NCI-H2196 (cell line): ENCODE measurements at regions not wholly inside any gene's neighbourhood (a gene's known extent, or its start where the extent isn't known, plus 50 kb on each side); places are given as distances from the start of the nearest gene placed in this dataset.
"Not testable (repeated sequence)": the region's sequence is repeated elsewhere in the genome, so short reads cannot be mapped to it uniquely, and the experiment has no call there.

Source experiments
- DNase-seq: peaks from one replicate; lab custom pipeline; 2025; ENCODE audit not compliant: unreplicated experiment; lab: John Stamatoyannopoulos, UW

DNA sequence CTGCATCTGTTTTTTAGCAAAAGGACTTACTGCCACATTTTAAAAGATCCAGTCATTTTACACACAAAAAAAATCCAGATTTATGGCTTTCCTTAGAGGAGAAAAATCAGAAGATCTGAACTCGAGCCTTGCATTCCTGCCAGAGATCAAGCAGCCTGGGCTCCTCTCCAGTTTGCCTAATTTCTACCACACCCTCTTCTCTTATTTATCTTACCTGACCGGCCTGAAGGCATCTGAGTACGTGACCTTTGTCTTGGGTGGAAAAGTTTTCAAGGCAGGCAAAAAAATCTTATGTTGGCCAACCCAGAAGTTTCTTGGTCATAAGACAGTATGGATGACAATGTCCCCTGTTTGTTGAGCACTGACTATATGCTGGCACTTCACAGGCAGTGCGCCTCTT, 60.3 kb downstream of the CHRD start:
- no peak for DNase-seq

DNA sequence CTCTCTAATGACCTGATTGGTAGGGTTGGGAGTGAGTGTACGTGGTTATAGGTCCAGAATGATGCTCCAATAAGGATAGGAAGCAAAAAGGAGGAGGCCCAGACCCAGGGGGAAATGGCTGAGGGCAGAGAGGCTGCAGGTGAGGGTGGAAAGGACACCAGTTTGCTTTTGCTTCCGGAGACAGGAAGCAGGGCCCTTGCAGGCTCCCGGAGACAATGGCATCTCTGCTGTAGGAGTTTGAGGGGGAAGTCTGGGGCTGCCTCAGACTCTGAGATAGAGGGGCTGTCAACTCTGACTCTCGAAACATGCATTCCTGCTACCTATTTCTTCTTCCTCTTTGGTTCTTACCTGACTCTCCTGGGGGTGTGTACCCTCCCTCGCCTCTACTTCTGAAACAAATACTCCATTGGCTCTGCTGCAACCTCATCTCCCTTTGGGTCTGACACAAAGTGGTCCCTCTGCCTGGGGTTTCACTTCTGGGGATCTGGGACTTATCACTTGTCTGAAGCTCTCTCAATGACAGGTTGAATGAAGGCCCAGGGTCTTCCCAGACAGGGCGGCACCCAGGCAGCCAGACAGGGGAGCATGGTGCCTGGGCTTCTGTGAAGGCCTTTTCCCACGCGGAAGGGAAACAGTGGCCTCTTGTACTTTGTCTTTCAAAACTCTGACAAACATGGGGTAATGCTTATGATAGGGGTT, 61.5 kb downstream of the CHRD start:
- DNase-seq = no peak

DNA sequence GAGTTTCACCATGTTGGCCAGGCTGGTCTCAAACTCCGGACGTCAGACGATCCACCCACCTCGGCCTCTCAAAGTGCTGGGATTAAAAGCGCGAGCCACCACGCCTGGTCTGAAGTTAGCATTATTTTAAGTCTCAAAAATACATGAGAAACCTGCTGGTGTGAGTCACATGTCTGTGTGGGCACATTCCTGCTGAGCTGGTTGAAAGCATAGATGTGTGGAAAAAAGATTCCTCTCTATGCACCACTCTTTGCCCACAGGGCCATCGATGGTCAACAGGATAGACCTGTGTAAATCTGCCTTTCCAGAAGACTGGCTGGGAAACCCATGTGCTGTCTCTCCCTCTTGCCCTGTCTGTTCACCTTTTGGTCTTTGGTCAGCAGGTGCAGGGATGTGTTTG, 63.5 kb downstream of the CHRD start:
- no peak for DNase-seq

DNA sequence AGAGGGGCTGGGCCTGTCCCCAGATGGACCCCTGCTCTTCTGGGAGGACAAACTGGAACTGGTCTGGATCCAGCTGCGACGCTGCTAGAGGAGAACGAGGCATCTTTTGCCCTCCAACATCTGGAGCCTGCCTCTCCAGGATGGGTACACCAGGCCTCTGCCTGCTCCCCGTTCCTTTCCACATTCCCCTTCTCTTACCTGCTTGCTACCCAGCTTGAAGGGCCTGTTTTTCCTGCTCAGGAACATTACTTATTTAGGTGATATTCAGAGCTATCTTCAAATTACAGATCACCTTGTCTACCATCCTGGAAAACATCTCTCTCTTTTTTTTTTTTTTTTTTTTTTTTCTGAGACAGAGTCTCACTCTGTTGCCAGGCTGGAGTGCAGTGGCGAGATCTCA, 64.0 kb downstream of the CHRD start:
- DNase-seq = no peak

DNA sequence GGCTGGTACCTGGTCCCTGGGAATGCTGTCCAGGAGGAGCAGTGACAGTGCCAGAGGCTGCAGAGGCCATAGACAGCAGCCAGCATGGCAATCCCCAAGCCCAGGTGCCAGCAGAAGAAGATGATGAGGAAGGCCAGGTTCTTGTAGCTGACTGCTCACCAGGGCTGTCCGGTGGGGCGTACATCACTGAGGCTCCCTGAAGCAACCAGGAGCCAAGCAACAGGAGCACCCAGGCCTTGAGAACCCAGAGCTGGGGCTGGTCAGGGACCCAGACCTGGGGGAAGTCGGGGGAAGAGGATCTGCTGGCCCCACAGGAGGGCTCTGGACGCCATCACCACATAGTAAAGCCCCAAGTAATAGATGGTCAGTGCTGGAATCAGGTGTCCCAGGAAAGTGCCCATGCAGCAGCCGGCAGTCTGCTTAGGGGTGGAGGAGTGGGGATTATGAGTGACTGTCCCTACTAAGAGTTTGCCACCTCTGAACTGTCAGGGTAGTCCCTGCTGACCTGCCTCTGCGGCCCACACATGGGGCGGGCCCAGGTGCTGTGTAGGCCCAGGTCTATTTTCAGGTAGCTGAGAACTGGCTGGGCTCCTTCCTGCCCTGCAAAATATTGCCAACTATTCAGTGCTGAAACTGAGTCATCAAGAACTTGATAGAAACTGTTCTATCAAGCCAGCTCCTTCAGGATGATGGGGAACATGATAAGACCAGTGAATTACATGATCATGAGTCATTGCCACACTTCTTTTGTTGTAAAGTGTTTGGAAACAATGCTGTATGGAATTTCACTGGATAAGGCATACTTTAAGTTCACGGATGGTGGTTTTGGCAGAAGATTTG, 68.7 kb downstream of the CHRD start:
- DNase-seq = peak; percentile 71

DNA sequence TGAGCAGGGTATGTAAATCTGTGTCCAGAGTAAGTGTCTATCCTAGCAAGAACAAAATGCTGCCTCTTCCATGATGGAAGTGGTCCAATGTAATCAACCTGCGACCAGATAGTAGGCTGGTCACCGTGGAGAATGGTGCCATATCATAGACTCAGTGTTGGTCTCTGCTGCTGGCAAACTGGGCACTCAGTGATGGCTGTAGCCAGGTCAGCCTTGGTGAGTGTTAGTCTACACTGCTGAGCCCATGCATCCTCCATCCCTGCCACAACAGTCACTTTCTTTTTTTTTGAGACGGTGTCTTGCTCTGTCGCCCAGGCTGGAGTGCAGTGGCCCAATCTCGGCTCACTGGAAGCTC, 69.3 kb downstream of the CHRD start:
- DNase-seq = no peak

DNA sequence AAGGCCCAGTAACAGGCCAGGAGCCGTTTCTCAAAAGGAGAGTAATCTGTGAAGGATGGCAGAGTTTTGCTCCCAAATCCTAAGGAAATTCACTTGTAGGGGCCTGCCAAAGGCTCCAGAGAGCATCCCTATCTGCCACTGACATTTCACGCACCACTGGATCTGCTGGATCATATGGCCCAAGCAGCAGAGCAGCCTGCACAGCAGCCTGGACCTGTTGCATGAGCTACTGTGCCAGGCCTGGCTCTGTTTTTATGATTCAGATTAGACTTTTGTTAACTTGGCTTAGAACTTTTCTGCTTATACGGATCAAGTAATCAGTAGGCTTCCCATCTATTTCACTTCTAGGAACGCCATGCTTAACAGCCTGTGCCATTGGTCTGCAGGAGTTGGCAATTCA, 70.7 kb downstream of the CHRD start:
- no peak for DNase-seq

DNA sequence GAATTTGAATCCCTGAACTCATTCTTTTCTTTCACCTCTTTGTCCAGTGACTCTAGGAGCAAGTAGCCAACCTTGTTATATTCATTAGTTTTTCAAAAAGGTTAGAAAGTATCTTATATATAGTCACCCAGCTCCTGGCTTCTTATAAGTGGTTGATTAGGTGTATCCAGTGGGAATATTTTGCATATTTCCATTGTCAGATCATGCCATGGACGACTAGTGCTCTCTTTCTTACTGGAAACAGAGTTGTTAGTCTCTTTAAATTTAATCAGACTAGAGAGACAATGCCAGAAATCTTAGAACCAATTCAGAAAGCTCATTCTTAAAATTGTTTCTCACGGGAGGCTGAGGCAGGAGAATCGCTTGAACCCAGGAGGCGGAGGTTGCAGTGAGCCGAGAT, 73.4 kb downstream of the CHRD start:
- no peak for DNase-seq

DNA sequence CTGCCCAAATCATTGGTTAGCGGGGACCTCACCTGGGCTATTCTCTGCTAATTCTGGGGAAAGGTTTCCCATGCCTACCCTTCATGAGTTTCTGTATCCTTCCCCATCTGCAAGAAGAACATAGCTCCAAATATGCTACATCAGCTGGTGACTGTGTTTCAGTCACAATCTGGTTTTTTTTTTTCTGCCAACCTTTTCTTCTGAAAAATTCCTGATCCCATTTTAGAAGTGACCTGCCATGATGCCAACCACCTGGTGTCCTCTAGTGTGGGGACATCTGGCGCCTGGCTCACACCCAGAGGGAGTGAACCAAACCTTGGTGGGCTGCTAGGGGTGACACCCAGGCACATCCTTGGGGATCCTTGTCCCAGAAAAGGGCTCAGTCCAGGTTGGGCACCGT, 76.1 kb downstream of the CHRD start:
- no peak for DNase-seq

DNA sequence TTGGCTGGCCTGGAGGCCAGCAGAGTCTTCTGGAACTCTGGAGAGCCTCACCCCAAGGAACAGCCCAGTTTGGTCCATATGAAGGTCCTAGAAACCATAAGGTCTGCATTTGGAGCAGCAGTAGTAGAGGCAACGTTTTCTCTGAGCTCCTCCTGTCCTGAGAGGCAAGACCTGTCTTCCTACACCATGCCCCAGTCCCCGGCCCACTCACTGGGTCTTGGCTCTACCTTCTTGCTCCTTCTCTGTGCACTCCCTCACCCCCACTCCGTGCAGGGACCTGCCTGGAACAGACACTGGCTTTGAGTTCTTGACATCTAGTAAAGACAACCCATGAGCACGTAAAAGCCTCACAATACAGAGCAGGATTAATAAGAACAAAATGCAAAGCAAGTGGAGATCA, 76.6 kb downstream of the CHRD start:
- no peak for DNase-seq

DNA sequence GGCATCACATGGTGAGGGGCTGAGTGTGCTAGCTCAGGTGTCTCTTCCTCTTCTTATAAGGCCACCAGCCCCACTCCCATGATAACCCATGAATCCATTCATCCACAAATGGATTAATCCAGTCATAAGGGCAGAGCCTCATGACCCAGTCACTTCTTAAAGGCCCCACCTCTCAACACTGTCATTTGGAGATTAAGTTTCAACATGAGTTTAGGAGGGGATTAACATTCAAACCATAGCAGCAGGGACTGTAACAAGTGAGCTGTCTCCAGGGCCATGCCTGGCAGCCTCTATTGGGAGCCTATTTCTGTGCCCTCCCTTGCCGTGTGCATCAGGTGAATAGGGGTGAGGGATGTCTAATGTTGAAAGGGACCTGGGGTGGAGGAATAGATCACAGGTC, 77.5 kb downstream of the CHRD start:
- no peak for DNase-seq

DNA sequence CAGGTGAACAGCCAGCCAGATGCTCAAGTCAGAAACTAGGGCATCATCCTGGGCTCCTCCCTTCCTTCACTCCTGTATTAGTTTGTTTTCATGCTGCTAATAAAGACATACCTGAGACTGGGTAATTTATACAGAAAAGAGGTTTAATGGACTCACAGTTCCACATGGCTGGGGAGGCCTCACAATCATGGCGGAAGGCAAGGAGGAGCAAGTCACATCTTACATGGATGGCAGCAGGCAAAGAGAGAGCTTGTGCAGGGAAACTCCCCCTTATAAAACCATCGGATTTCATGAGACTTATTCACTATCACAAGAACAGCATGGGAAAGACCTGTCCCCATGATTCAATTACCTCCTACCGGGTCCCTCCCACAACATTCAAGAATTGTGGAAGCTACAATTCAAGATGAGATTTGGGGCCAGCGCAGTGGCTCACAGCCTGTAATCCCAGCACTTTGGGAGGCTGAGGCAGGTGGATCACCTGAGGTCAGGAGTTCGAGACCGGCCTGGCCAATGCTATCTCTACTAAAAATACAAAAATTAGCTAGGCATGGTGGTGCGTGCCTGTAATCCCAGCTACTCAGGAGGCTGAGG, 78.0 kb downstream of the CHRD start:
- not testable (repeated sequence) for DNase-seq

DNA sequence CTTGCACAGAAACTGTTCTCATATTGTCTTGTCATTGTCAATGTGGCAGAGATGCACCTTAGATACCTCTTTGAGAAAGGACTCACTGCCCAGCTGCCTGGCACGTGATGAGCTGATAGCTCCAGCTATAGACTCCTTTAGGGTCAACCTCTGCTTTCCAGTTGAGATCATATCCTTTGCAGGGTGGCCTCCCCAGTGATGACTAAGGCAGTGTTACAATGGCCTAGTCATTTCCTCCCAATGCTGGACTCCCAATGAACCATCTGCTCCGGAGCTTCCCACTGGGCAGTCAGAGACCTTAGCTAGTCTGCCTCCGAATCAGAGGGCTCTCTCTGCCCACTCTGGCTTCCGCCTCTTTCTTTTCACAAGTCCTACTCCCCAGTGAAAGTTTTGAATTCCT, 79.5 kb downstream of the CHRD start:
- DNase-seq = no peak

DNA sequence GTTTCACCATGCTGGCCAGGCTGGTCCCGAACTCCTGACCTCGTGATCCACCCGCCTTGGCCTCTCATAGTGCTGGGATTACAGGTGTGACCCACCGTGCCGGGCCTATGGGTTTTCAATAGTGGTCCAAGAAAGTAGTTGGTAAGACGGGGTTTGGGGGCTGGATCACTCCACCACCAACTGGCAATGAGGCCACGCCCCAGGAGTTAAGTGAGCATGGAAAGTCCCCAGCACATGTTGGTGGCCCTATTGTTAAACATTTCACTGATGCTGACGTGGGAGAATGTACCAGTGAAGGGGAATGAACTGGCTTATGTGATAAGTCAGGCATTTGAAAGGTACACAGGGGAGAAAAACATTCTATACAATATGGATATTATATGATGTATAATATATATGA, 80.4 kb downstream of the CHRD start:
- DNase-seq = no peak

DNA sequence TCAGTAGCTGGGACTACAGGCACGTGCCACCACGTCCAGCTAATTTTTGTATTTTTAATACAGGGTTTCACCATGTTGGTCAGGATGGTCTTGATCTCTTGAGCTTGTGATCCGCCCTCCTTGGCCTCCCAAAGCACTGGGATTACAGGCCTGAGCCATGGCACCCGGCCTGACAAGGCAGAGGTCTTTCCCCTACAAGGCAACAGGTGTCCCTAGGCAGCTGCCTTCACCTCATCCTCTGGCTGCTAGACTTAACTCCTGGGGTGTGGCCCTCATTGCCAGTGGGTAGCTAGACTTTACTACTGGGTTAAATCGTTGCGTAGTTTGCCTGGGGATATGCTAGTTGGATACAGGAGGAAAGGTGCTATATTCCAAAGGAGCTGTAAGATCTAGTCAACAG, 81.4 kb downstream of the CHRD start:
- no peak for DNase-seq

DNA sequence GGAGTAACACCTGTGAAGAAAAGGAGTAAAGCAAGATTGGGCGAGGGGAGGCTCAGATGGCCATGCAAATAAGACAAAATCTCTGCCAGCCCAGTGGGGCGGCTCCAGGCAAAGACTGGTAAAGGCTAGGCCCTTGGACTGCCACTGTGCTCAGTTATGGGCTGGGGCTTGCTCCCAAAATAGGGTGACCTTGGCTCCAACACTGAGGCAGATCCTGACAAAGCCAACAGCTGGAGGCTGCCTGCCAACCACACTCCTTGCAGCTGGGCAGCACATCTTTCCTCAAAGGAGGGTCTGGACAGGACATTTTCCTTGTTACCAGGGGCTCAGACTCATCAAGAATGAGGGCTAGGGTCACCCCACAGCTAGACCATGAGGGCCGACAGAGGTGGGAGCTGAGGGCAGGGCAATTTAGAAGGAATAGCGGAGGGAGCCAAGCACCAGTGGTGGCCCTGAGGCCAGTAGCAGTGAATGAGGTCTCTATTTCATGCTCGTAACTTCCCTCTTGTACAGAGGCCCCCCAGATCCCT, 86.1 kb downstream of the CHRD start:
- no peak for DNase-seq

DNA sequence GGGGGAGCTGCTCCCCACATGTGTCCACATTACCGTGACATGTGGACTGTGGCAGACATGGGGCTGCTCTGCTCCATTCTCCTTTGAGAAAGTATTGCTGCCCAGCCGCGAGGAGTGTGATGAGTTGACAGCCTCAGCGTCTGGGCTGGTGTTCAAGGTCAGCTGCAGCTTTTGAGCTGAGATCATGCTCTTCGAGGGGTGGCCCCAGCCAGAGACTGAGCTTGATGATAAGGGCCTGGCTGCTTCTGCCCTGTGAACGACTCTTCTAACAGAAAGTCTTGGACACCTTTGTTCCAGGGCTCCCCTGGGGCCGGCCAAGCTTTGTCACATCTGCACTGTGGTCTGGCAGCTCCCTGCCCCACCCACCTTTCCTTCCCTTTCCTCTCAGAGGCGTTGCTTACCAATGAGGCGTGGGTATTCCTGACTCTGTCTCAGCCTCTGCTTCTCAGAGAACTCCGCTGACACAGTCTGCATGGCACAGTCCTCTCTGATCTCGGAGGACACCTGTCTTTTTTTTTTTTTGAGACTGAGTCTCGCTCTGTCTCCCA, 86.6 kb downstream of the CHRD start:
- no peak for DNase-seq

DNA sequence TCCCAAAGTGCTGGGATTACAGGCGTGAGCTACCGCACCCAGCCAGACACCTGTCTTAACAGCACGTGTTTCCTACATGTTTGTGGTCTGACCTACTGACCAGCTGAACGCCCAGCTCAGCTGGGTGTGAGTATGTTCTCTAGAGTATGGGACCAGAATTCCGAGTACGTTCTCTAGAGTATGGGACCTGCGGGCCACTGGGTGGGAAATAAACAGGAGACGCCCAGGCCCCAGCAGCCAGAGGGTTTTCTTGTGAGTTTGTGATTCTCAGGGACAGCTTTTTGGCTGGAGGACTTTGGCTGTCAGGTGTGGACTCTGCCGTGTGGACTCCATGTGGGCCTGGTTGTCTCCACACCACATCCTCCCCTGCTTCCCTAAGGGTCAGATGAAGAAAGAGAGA, 87.3 kb downstream of the CHRD start:
- DNase-seq = no peak

DNA sequence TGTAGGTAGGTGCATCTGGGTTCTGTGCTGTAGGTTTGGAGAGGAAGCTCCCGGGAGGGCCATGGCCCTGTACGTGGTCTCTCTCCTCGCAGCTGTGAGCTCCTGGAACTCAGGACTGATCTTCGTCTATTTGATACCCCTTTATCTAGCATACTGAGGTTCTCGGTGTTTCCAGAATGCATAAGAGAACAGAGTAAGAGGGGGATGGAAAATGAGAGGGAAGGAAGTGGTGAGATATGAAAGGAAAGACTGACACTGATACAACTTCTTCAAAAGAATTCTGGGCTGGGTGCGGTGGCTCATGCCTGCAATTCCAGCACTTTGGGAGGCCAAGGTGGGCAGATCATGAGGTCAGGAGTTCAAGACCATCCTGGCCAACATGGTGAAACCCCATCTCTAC, 90.7 kb downstream of the CHRD start:
- DNase-seq = no peak

DNA sequence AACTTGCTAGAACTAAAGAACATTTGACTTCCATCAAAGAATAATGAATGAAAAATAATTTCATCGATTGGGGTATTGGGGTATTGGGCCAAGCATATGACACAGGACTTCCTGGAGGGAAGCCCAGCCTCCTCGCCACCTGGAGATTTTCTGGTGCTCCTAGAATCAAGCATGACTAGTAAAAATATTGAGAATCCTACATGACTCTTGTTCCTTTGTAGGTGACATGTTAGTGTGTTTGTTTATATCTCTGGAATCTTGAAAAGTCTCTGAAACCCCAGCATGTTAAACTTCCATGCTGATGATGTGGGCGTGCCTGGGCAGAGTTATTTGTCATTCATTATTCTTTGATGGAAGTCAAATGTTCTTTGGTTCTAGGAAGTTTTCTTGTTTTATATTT, 90.1 kb upstream of the EPHB3 start:
- no peak for DNase-seq

DNA sequence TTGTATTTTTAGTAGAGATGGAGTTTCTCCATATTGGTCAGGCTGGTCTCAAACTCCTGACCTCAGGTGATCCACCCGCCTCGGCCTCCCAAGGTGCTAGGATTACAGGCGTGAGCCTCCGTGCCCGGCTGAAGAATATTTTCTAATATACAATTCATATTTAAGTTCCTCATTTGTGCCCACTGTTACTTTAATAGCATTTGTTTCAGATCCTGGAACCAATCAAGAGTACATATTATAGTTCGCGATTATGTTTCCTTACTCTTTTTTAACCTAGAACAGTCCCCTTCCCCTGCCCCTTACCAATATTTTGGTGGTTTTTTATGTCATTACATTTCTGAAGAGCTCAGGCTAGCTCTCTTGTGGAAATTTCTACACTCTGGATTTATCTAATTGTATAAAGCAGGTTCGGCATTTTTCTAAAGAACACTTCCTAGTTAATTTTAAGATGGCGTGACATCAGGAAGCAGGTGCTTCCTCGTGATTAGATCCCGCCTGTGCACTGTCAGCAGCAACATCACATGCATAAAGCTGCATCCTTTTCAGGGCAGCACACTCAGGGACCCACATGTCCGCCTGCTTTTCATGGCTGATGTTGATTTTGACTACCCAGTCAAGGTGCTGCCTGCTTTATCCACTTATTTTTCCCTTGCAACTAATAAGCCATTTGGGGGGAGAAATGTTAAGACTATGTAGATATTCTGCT, 88.7 kb upstream of the EPHB3 start:
- DNase-seq = no peak
